SK-N-SH (cell line): ENCODE measurements at regions not wholly inside any gene's neighbourhood (a gene's known extent, or its start where the extent isn't known, plus 50 kb on each side); places are given as distances from the start of the nearest gene placed in this dataset.

ENCODE experiments used
- CTCF ChIA-PET: fragments of 300-600, 350-600 bp; formaldehyde crosslinking; extraction: SDS; loops from one replicate; lab custom pipeline; 2021; lab: Yijun Ruan, JAX
- POLR2A ChIA-PET: fragments of 350-600 bp; sonication (Branson Sonifier 250); formaldehyde crosslinking; extraction: SDS; loops from one replicate; lab custom pipeline; 2020; ENCODE audit warnings: antibody characterized with exemption, inconsistent platforms; lab: Yijun Ruan, JAX
- DNase-seq: peaks from one replicate; pipeline ENCODE4 v3.0.0; 2012
- H2AFZ ChIP-seq: fragments of 200-600 bp; sonication (generic); 2 replicates; pipeline ENCODE4 v1.8.1; 2016; ENCODE audit warnings: antibody characterized with exemption, mild to moderate bottlenecking, low read depth
- H3F3A ChIP-seq: fragments of 200-600 bp; sonication (generic); replicated peaks from 2 replicates; pipeline ENCODE3; 2016; ENCODE audit warnings: antibody characterized with exemption, mild to moderate bottlenecking; ENCODE audit not compliant: insufficient read depth
- H3K27ac ChIP-seq, 2 experiments: fragments of 200-500 bp in 1 of 2; fragments of 200-600 bp in 1 of 2; sonication (Bioruptor generic) in 1 of 2; sonication (generic), shearing (Covaris generic) in 1 of 2; 2 replicates each; pipeline versions ENCODE4 v1.5.1 to v1.6.1; 2014 to 2016; ENCODE audit warnings: low read depth in 2 of 2, inconsistent platforms in 1 of 2, low read length in 1 of 2, mild to moderate bottlenecking in 1 of 2, mixed read lengths in 1 of 2
- H3K27me3 ChIP-seq: fragments of 200-600 bp; sonication (generic), shearing (Covaris generic); 2 replicates; pipeline ENCODE4 v1.6.1; 2016; ENCODE audit warnings: mixed run types; ENCODE audit not compliant: insufficient read depth
- H3K36me3 ChIP-seq, 2 experiments: fragments of 200-500 bp in 1 of 2; fragments of 200-600 bp in 1 of 2; sonication (Bioruptor generic) in 1 of 2; sonication (generic) in 1 of 2; replicated peaks in 1 of 2; 2 replicates each; pipeline versions ENCODE3 to v1.5.1; 2014 to 2016; ENCODE audit warnings: low read length in 1 of 2, mild to moderate bottlenecking in 1 of 2; ENCODE audit not compliant: insufficient read depth in 2 of 2, control insufficient read depth in 1 of 2
- H3K4me1 ChIP-seq, 2 experiments: fragments of 200-500 bp in 1 of 2; fragments of 200-600 bp in 1 of 2; sonication (Bioruptor generic) in 1 of 2; sonication (generic), shearing (Covaris generic) in 1 of 2; 2 replicates each; pipeline versions ENCODE4 v1.5.1 to v1.6.1; 2014 to 2016; ENCODE audit warnings: low read depth in 1 of 2, low read length in 1 of 2, mixed run types in 1 of 2; ENCODE audit not compliant: insufficient read depth in 2 of 2, control insufficient read depth in 1 of 2
- H3K4me2 ChIP-seq: fragments of 200-600 bp; sonication (generic), shearing (Covaris generic); 2 replicates; pipeline ENCODE4 v1.6.1; 2017; ENCODE audit warnings: mixed run types
- H3K4me3 ChIP-seq, 2 experiments: fragments of 200-500 bp in 1 of 2; fragments of 200-600 bp in 1 of 2; sonication (Bioruptor generic) in 1 of 2; sonication (generic), shearing (Covaris generic) in 1 of 2; 2 replicates each; pipeline versions ENCODE4 v1.5.1 to v1.8.1; 2014 to 2016; ENCODE audit warnings: low read depth in 2 of 2, inconsistent platforms in 1 of 2, low read length in 1 of 2, mild to moderate bottlenecking in 1 of 2, mixed read lengths in 1 of 2, moderate library complexity in 1 of 2
- H3K79me2 ChIP-seq: fragments of 200-600 bp; sonication (generic); 2 replicates; pipeline ENCODE4 v1.8.1; 2017; ENCODE audit warnings: mild to moderate bottlenecking; ENCODE audit not compliant: insufficient read depth
- H3K9ac ChIP-seq: fragments of 200-600 bp; sonication (generic); 2 replicates; pipeline ENCODE4 v1.6.1; 2017; ENCODE audit warnings: mixed run types
- H3K9me2 ChIP-seq: fragments of 200-600 bp; sonication (generic); 2 replicates; pipeline ENCODE4 v1.6.1; 2017; ENCODE audit warnings: mixed run types
- H3K9me3 ChIP-seq: fragments of 200-600 bp; sonication (generic); 2 replicates; pipeline ENCODE4 v1.6.1; 2017; ENCODE audit warnings: mixed run types, mild to moderate bottlenecking, moderate library complexity
- H4K20me1 ChIP-seq: fragments of 200-600 bp; sonication (generic); 2 replicates; pipeline ENCODE4 v1.6.1; 2017; ENCODE audit warnings: mild to moderate bottlenecking, mixed run types; ENCODE audit not compliant: insufficient read depth
- EZH2phosphoT487 ChIP-seq: fragments of 200-600 bp; sonication (generic); IDR thresholded peaks from 2 replicates; pipeline ENCODE4 v1.6.1; 2017; ENCODE audit warnings: low read depth, mixed run types, mild to moderate bottlenecking, antibody characterized with exemption, moderate library complexity, borderline replicate concordance
- FOXJ3 ChIP-seq: sonication (generic); formaldehyde crosslinking; IDR thresholded peaks from 2 replicates; pipeline ENCODE4 v1.5.1; 2020; ENCODE audit warnings: mild to moderate bottlenecking, missing genetic modification reagents
- FOXM1 ChIP-seq: IDR thresholded peaks from 2 replicates; pipeline ENCODE4 v1.4.0; 2012; ENCODE audit warnings: low read depth, mild to moderate bottlenecking
- GABPA ChIP-seq: IDR thresholded peaks from 2 replicates; pipeline ENCODE4 v1.4.0; 2012; ENCODE audit warnings: low read depth, mild to moderate bottlenecking
- GATA2 ChIP-seq: sonication (generic); formaldehyde crosslinking; IDR thresholded peaks from 2 replicates; pipeline ENCODE4 v1.5.0; 2020; ENCODE audit warnings: mild to moderate bottlenecking, missing genetic modification reagents
- JUND ChIP-seq: IDR thresholded peaks from 2 replicates; pipeline ENCODE4 v1.4.0; 2012
- MEF2A ChIP-seq: IDR thresholded peaks from 2 replicates; pipeline ENCODE4 v1.4.0; 2012; ENCODE audit warnings: low read depth, borderline replicate concordance
- MXI1 ChIP-seq: IDR thresholded peaks from 2 replicates; pipeline ENCODE4 v1.6.1; 2012; ENCODE audit warnings: mild to moderate bottlenecking, low read depth, low read length, improper control_type of control experiment
- NRF1 ChIP-seq: IDR thresholded peaks from 2 replicates; pipeline ENCODE4 v1.6.1; 2012; ENCODE audit warnings: low read depth, mild to moderate bottlenecking, low read length
- POLR2AphosphoS5 ChIP-seq: IDR thresholded peaks from 2 replicates; pipeline ENCODE4 v1.6.1; 2012; ENCODE audit warnings: low read depth, low read length
- RAD21 ChIP-seq: IDR thresholded peaks from 2 replicates; pipeline ENCODE4 v1.6.1; 2012; ENCODE audit warnings: mild to moderate bottlenecking, low read length
- SIN3A ChIP-seq: IDR thresholded peaks from 2 replicates; pipeline ENCODE4 v1.6.1; 2012; ENCODE audit warnings: low read depth, mild to moderate bottlenecking, low read length, moderate library complexity, borderline replicate concordance
- SMC3 ChIP-seq: IDR thresholded peaks from 2 replicates; pipeline ENCODE4 v1.6.1; 2012; ENCODE audit warnings: low read depth, low read length, improper control_type of control experiment
- TAF1 ChIP-seq: IDR thresholded peaks from 2 replicates; pipeline ENCODE4 v1.6.1; 2012; ENCODE audit warnings: low read depth, mild to moderate bottlenecking, low read length, moderate library complexity, borderline replicate concordance
- TEAD4 ChIP-seq: IDR thresholded peaks from 2 replicates; pipeline ENCODE4 v1.4.0; 2012; ENCODE audit warnings: mild to moderate bottlenecking, borderline replicate concordance; ENCODE audit not compliant: insufficient read depth
- WGBS: methylation state at CpG from one replicate; pipeline ENCODE4 v1.1.6; 2017; ENCODE audit warnings: low lambda C conversion rate; 5-methylcytosine and 5-hydroxymethylcytosine counted together
- TF ChIP-seq, protein P1 (sequence below): IDR thresholded peaks from 2 replicates; pipeline ENCODE4 v1.4.0; 2012; ENCODE audit warnings: low read depth
- TF ChIP-seq, protein P2 (sequence below): fragments of 200-600 bp; sonication (generic); IDR thresholded peaks from 2 replicates; pipeline ENCODE4 v1.6.1; 2017; ENCODE audit warnings: antibody characterized with exemption, mild to moderate bottlenecking, moderate library complexity
- TF ChIP-seq, protein P3 (sequence below): fragments of 150-350 bp; IDR thresholded peaks from 2 replicates; pipeline ENCODE4 v1.6.1; 2017; ENCODE audit warnings: antibody characterized with exemption, low read length, low read depth, borderline replicate concordance

DNA sequence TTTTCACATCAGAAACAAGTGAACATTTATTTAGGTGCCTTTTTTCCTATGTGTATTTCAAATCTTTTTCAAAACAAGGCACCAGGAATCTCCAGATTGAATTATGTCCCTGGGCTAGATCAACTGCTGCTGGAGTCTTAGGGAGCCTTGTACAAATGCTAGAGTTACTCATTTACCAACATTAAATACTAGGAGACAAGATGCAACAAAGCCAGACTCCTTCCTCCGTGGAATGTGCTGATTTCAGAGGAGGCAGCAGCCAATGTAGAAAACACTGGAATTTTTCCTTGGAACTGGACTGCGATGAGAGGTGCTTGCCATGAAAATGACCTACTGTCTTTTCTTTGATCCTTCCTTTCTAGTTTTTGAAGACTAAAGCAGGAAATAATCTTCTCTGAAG is 1514.7 kb upstream of the MIR17HG start:
- Histone ChIP-seq H3K9me3 (no peaks in the 10 kb centered on the region), H3K9ac (no peak overlapping the region), H3K4me3 (no peak overlapping the region), H3K4me2 (no peak overlapping the region), H3K27ac (no peak overlapping the region), H3K9me2 (no peaks in the 10 kb centered on the region), H2AFZ (no peak overlapping the region), H3K4me1 (no peaks in the 10 kb centered on the region), H3F3A (no peaks in the 10 kb centered on the region), H3K27me3 (no peaks in the 10 kb centered on the region), H3K36me3 (no peaks in the 10 kb centered on the region), H3K79me2 (no peaks in the 10 kb centered on the region), H4K20me1 (no peaks in the 10 kb centered on the region)
- ChIA-PET POLR2A (no interaction called here), CTCF (no interaction called here)
- no peak for TF ChIP-seq NRF1
- TF ChIP-seq, protein P1, sequence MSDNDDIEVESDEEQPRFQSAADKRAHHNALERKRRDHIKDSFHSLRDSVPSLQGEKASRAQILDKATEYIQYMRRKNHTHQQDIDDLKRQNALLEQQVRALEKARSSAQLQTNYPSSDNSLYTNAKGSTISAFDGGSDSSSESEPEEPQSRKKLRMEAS: no peak
- TF ChIP-seq SIN3A: no peak
- no peak for TF ChIP-seq JUND
- no peak for TF ChIP-seq EZH2phosphoT487
- no peak for TF ChIP-seq FOXJ3
- no peak for TF ChIP-seq FOXM1
- TF ChIP-seq GABPA: no peak
- no peak for TF ChIP-seq RAD21
- TF ChIP-seq POLR2AphosphoS5: no peak
- TF ChIP-seq MXI1: no peak
- no peak for TF ChIP-seq TEAD4
- no peak for TF ChIP-seq GATA2 (CRISPR knock-in tag)
- TF ChIP-seq, protein P2, sequence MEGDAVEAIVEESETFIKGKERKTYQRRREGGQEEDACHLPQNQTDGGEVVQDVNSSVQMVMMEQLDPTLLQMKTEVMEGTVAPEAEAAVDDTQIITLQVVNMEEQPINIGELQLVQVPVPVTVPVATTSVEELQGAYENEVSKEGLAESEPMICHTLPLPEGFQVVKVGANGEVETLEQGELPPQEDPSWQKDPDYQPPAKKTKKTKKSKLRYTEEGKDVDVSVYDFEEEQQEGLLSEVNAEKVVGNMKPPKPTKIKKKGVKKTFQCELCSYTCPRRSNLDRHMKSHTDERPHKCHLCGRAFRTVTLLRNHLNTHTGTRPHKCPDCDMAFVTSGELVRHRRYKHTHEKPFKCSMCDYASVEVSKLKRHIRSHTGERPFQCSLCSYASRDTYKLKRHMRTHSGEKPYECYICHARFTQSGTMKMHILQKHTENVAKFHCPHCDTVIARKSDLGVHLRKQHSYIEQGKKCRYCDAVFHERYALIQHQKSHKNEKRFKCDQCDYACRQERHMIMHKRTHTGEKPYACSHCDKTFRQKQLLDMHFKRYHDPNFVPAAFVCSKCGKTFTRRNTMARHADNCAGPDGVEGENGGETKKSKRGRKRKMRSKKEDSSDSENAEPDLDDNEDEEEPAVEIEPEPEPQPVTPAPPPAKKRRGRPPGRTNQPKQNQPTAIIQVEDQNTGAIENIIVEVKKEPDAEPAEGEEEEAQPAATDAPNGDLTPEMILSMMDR: no peak
- no peak for TF ChIP-seq MEF2A
- no peak for TF ChIP-seq TAF1
- no peak for DNase-seq
- 43% methylated on average over 2 of the region's 2 CpGs for WGBS

DNA sequence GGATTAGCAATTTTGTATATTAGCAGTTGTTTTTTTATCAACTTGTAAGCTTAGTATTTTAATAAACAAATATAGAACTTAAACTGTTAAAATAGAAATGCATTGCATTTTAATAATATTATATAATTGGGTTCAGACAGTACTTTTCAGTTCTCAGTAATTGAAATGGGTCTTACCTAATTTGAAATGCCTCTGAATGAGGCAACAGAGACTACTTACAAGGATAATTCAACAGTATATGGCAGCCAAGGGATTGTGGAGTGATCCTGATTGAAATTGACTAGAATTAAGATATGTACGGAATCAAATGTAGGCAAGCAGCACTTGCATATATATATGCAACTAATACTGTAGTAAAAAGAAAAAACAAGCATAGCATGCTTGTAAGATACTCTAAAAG is 1503.9 kb upstream of the MIR17HG start:
- WGBS: 56% methylated on average over 1 of the region's 1 CpG
- no peaks in the 10 kb centered on the region for H3K36me3 ChIP-seq
- no peaks in the 10 kb centered on the region for H3K79me2 ChIP-seq
- POLR2A ChIA-PET: no interaction called here
- H3K4me1 ChIP-seq: no peaks in the 10 kb centered on the region
- H3K4me3 ChIP-seq: no peak overlapping the region
- DNase-seq: no peak
- H3K9me2 ChIP-seq: no peaks in the 10 kb centered on the region
- no peaks in the 10 kb centered on the region for H3K27me3 ChIP-seq
- no peak overlapping the region for H2AFZ ChIP-seq
- H4K20me1 ChIP-seq: no peaks in the 10 kb centered on the region
- H3K9me3 ChIP-seq: no peaks in the 10 kb centered on the region
- TF ChIP-seq SMC3: no peak
- TF ChIP-seq, protein P2: no peak
- TF ChIP-seq SIN3A: no peak
- no peak for TF ChIP-seq MXI1
- TF ChIP-seq, protein P3, sequence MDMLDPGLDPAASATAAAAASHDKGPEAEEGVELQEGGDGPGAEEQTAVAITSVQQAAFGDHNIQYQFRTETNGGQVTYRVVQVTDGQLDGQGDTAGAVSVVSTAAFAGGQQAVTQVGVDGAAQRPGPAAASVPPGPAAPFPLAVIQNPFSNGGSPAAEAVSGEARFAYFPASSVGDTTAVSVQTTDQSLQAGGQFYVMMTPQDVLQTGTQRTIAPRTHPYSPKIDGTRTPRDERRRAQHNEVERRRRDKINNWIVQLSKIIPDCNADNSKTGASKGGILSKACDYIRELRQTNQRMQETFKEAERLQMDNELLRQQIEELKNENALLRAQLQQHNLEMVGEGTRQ: no peak
- TF ChIP-seq FOXM1: no peak
- no peak for TF ChIP-seq TEAD4
- no peaks in the 10 kb centered on the region for H3F3A ChIP-seq
- H3K4me2 ChIP-seq: no peak overlapping the region
- no peak overlapping the region for H3K9ac ChIP-seq
- CTCF ChIA-PET: no interaction called here
- no peak overlapping the region for H3K27ac ChIP-seq
